AG10803 (cell line): ENCODE measurements at regions not wholly inside any gene's neighbourhood (a gene's known extent, or its start where the extent isn't known, plus 50 kb on each side); places are given as distances from the start of the nearest gene placed in this dataset.

Experiments used
- DNase-seq: peaks from one replicate; pipeline ENCODE4 v3.0.0; 2010; ENCODE audit warnings: low read depth
- H3K4me3 ChIP-seq: 2 replicates; pipeline ENCODE4 v1.5.1; 2011; ENCODE audit warnings: mild to moderate bottlenecking, low read length, control low read depth
- TF ChIP-seq, protein P1 (sequence below): conservative IDR thresholded peaks from 2 replicates; pipeline ENCODE4 v1.5.1; 2011; ENCODE audit warnings: mild to moderate bottlenecking, low read length, control low read depth, inconsistent platforms

- no peak for DNase-seq
- no peak overlapping the region for H3K4me3 ChIP-seq
- TF ChIP-seq, protein P1, sequence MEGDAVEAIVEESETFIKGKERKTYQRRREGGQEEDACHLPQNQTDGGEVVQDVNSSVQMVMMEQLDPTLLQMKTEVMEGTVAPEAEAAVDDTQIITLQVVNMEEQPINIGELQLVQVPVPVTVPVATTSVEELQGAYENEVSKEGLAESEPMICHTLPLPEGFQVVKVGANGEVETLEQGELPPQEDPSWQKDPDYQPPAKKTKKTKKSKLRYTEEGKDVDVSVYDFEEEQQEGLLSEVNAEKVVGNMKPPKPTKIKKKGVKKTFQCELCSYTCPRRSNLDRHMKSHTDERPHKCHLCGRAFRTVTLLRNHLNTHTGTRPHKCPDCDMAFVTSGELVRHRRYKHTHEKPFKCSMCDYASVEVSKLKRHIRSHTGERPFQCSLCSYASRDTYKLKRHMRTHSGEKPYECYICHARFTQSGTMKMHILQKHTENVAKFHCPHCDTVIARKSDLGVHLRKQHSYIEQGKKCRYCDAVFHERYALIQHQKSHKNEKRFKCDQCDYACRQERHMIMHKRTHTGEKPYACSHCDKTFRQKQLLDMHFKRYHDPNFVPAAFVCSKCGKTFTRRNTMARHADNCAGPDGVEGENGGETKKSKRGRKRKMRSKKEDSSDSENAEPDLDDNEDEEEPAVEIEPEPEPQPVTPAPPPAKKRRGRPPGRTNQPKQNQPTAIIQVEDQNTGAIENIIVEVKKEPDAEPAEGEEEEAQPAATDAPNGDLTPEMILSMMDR = no peak
Observed at GRCh38 chr16:74153773-74154172, 142.8 kb upstream of the PSMD7 start.

GRCh38 chr16:74146643-74147042, 150.0 kb upstream of the PSMD7 start:
- H3K4me3 ChIP-seq = no peak overlapping the region
- DNase-seq = no peak
- TF ChIP-seq, protein P1 = no peak

DNA sequence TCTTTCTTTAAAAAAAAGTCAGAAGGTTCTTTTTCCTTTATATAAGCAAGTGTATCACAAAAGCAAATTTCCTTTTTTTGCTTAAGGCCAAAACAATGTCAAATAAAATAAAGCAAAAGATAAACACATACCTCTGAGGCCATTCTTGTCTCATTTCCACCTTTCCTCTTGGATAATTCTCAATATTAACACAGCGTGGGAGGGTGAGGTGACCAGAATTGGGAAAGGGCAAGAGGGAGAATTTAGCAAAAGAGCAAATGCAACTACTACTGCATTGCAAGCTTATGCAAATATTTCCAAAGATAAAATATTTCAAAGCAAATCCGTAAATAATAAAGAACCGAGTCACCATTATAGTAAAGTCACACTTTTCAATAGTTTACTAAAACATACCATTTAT, 153.4 kb upstream of the PSMD7 start:
- no peak overlapping the region for H3K4me3 ChIP-seq
- TF ChIP-seq, protein P1 = no peak
- DNase-seq = no peak

DNA sequence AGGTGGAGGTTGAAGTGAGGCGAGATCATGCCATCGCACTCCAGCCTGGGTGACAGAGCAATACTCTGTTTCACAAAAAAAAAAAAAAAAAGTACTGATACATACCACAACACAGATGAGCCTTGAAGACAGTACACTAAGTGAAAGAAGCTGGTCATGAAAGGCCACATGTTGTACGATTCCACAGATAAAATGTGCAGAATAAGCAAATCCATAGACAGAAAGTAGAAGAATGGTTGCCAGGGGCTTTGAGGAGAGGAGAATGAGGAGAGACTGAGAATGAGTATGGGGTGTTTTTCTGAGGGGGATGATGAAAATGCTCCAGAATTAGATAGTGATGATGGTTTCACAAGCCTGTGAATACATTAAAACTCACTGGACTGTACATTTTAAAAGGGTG, 155.6 kb upstream of the PSMD7 start:
- DNase-seq = no peak
- TF ChIP-seq, protein P1 = no peak
- H3K4me3 ChIP-seq = no peak overlapping the region

DNA sequence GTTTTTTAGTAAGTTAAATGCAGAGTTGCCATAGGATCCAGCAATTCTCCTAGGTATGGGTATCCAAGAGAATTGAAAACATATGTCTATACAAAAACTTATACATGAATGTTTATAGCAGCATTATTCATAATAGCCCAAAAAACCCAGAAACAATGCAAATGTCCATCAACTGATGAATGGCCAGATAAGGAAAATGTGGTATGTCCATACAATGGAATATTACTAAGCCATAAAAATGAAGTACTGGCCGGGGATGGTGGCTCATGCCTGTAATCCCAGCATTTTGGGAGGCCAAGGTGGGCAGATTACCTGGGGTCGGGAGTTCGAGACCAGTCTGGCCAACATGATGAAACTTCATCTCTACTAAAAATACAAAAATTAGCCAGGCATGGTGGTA, 156.1 kb upstream of the PSMD7 start:
- H3K4me3 ChIP-seq = no peak overlapping the region
- DNase-seq = no peak
- TF ChIP-seq, protein P1 = no peak

- TF ChIP-seq, protein P1 = no peak
- no peak for DNase-seq
Observed at GRCh38 chr16:74123826-74124225, 172.8 kb upstream of the PSMD7 start.

GRCh38 chr16:74123195-74123594, 173.4 kb upstream of the PSMD7 start:
- no peak overlapping the region for H3K4me3 ChIP-seq
- TF ChIP-seq, protein P1 = no peak
- no peak for DNase-seq

More at GRCh38 chr16:74123826-74124225, 172.8 kb upstream of the PSMD7 start:
- no peak overlapping the region for H3K4me3 ChIP-seq
